22Rv1 (cell line): ENCODE measurements at regions not wholly inside any gene's neighbourhood (a gene's known extent, or its start where the extent isn't known, plus 50 kb on each side); places are given as distances from the start of the nearest gene placed in this dataset.

Experiments used
- CTCF ChIP-seq: fragments of 450-650 bp; IDR thresholded peaks from 2 replicates; pipeline ENCODE4 v1.5.1; 2017; ENCODE audit warnings: mild to moderate bottlenecking
- ZFX ChIP-seq: fragments of 450-650 bp; IDR thresholded peaks from 2 replicates; pipeline ENCODE4 v1.6.1; 2017; ENCODE audit warnings: antibody characterized with exemption, borderline replicate concordance

- TF ChIP-seq CTCF (no peak), ZFX (no peak)
These were observed 234.7 kb upstream of the SDK2 start for GRCh38 chr17:73878923-73879322.
